IPS-20b (cell line): ENCODE measurements at regions not wholly inside any gene's neighbourhood (a gene's known extent, or its start where the extent isn't known, plus 50 kb on each side); places are given as distances from the start of the nearest gene placed in this dataset.

Experiments
- H3K27ac ChIP-seq: one replicate; pipeline ENCODE4 v1.5.1; 2013; ENCODE audit warnings: low read length
- H3K27me3 ChIP-seq: 2 replicates; pipeline ENCODE4 v1.6.1; 2013; ENCODE audit warnings: mild to moderate bottlenecking, low read length, inconsistent platforms; ENCODE audit not compliant: insufficient read depth
- H3K36me3 ChIP-seq: 2 replicates; pipeline ENCODE4 v1.6.1; 2013; ENCODE audit warnings: low read depth, mild to moderate bottlenecking, inconsistent platforms, low read length, moderate library complexity; ENCODE audit not compliant: insufficient read depth
- H3K4me1 ChIP-seq: 2 replicates; pipeline ENCODE4 v1.6.1; 2013; ENCODE audit warnings: mild to moderate bottlenecking, control low read depth, inconsistent platforms, low read length, moderate library complexity; ENCODE audit not compliant: insufficient read depth
- H3K4me3 ChIP-seq: 2 replicates; pipeline ENCODE4 v1.5.1; 2013; ENCODE audit warnings: mild to moderate bottlenecking, low read length, inconsistent platforms
- H3K9ac ChIP-seq: 2 replicates; pipeline ENCODE4 v1.6.1; 2013; ENCODE audit warnings: low read depth, mild to moderate bottlenecking, inconsistent platforms, low read length, moderate library complexity
- H3K9me3 ChIP-seq: 2 replicates; pipeline ENCODE4 v1.6.1; 2013; ENCODE audit warnings: mild to moderate bottlenecking, low read depth, low read length, inconsistent platforms; ENCODE audit not compliant: insufficient read depth

DNA sequence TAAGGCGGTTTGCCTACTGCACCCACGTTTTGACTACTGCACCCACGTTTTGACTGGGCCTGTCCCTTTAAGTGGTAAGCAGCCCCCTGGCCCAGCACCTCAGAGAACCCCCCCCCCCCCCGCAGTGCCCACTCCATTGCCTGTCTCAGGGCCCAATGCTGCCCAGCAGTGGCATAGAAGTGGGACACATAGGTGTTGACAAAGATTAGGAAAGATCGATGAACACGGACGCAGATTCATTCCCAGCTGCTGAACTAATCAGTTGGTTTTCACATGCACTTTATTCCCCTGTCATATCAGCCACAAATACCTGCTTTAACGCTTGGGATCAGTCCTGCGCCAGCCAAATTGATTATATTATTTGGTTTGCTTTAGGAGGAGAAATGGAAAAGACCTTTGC lies 268.8 kb upstream of the SKOR2 start:
- Histone ChIP-seq H3K4me3 (no peak overlapping the region), H3K36me3 (no peaks in the 10 kb centered on the region), H3K4me1 (no peaks in the 10 kb centered on the region), H3K27me3 (no peaks in the 10 kb centered on the region), H3K27ac (no peak overlapping the region), H3K9ac (no peak overlapping the region), H3K9me3 (no peaks in the 10 kb centered on the region)

GRCh38 chr18:47519706-47520105 lies 268.2 kb upstream of the SKOR2 start:
- no peaks in the 10 kb centered on the region for H3K9me3 ChIP-seq
- H3K36me3 ChIP-seq: no peaks in the 10 kb centered on the region

GRCh38 chr18:47519277-47519676 lies 267.8 kb upstream of the SKOR2 start:
- H3K4me3 ChIP-seq: no peak overlapping the region
- no peaks in the 10 kb centered on the region for H3K4me1 ChIP-seq
- H3K27ac ChIP-seq: no peak overlapping the region
- H3K9ac ChIP-seq: no peak overlapping the region
- no peaks in the 10 kb centered on the region for H3K27me3 ChIP-seq
- H3K9me3 ChIP-seq: no peaks in the 10 kb centered on the region
- H3K36me3 ChIP-seq: no peaks in the 10 kb centered on the region

More at GRCh38 chr18:47519706-47520105, 268.2 kb upstream of the SKOR2 start:
- H3K4me3 ChIP-seq: no peak overlapping the region
- no peak overlapping the region for H3K9ac ChIP-seq
- no peaks in the 10 kb centered on the region for H3K4me1 ChIP-seq
- H3K27ac ChIP-seq: no peak overlapping the region
- H3K27me3 ChIP-seq: no peaks in the 10 kb centered on the region

DNA sequence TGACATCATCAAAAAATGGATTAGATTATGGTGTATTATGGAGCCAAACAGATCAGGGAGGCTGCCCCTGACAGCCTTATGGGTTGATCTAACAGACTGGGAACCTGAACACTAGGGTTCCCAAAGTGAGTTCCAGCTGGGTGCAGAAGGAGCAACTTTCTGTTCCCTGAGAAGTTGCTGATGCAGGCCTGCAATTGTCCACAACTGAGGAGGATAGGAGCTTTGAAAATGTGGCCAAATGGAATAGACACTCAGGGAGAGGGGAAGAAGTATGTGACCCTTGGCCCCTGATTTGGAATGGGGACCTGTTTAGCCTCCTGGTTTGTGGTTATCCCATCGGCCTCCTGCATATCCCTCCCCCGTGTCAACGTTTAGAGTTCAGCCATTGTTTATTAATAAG lies 262.2 kb upstream of the SKOR2 start:
- Histone ChIP-seq H3K4me3 (no peak overlapping the region), H3K4me1 (peaks cover 3% of the 10 kb centered on the region; the same call in 1 of the 2 replicates), H3K27ac (no peak overlapping the region), H3K27me3 (no peaks in the 10 kb centered on the region), H3K9me3 (no peaks in the 10 kb centered on the region), H3K36me3 (no peaks in the 10 kb centered on the region), H3K9ac (no peak overlapping the region)

DNA sequence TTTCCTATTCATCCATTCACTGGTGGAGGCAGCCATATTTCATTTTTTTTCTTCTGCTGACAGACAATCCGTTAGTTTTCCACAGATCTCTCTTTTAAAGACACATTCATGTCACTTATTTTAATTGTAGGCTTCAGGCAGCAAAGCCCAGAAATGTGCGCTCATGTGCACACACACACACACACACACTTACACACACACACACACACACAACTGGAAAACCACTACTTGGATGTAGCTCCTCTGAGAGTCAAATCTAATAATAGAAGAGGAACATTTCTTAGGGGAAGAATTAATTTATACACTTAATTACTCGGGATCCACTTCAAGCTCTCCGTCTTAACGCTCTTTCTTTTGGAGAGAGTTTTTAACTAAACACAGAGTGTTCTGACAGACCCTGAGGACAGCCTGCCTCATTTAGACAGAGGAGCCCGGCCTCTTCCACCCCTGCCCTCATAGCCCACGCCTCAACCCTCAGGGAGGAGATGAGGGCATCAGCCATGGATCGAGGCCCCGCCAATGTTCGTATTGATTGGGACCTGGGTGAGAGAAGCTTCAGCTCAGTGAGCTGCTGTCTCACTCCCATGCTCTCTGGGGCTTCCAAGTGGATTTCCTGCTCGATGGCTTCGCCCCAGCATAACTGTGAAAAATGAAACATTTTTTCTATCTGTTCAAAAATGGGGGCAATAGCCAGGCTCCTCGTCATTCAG lies 261.4 kb upstream of the SKOR2 start:
- H3K36me3 ChIP-seq: no peaks in the 10 kb centered on the region
- H3K4me3 ChIP-seq: no peak overlapping the region
- H3K27ac ChIP-seq: no peak overlapping the region
- H3K27me3 ChIP-seq: no peaks in the 10 kb centered on the region
- H3K9me3 ChIP-seq: no peaks in the 10 kb centered on the region
- H3K4me1 ChIP-seq: peaks cover 3% of the 10 kb centered on the region; the same call in 1 of the 2 replicates
- no peak overlapping the region for H3K9ac ChIP-seq

- H3K9me3 ChIP-seq: no peaks in the 10 kb centered on the region
- no peaks in the 10 kb centered on the region for H3K36me3 ChIP-seq
- peaks cover 3% of the 10 kb centered on the region; the same call in 1 of the 2 replicates for H3K4me1 ChIP-seq
- no peak overlapping the region for H3K27ac ChIP-seq
- H3K4me3 ChIP-seq: no peak overlapping the region
- H3K9ac ChIP-seq: no peak overlapping the region
- H3K27me3 ChIP-seq: no peaks in the 10 kb centered on the region
Observed at GRCh38 chr18:47512056-47512455, 260.6 kb upstream of the SKOR2 start.

- Histone ChIP-seq H3K4me3 (no peak overlapping the region), H3K4me1 (peaks cover 3% of the 10 kb centered on the region; the same call in 1 of the 2 replicates), H3K9ac (no peak overlapping the region), H3K27me3 (no peaks in the 10 kb centered on the region), H3K9me3 (no peaks in the 10 kb centered on the region), H3K36me3 (no peaks in the 10 kb centered on the region), H3K27ac (no peak overlapping the region)
Observed at GRCh38 chr18:47510831-47511230, 259.4 kb upstream of the SKOR2 start.

- no peak overlapping the region for H3K9ac ChIP-seq
- no peak overlapping the region for H3K4me3 ChIP-seq
- H3K27me3 ChIP-seq: no peaks in the 10 kb centered on the region
- H3K27ac ChIP-seq: no peak overlapping the region
- no peaks in the 10 kb centered on the region for H3K9me3 ChIP-seq
- H3K4me1 ChIP-seq: peaks cover 3% of the 10 kb centered on the region; the same call in 1 of the 2 replicates
- no peaks in the 10 kb centered on the region for H3K36me3 ChIP-seq
Observed at GRCh38 chr18:47507651-47508050, 256.2 kb upstream of the SKOR2 start.

DNA sequence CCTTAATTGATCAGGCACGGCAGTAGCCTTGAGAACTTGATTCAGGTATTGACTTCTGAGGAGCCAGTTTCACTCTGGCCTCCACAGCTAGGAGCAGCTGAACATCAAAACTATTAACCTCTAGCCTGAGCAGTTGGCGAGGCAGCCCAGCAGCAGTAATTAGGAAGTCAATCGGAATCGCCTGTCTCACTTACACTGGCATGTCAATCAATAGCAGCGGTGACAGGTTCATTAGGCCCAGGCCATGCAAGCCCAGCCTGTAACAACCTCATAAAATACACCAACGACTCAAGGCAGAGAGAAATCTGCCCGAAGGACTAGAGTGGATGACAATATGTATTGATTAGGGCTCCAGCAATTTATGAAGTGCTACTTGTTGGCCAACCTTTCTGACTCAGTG lies 255.4 kb upstream of the SKOR2 start:
- peaks cover 3% of the 10 kb centered on the region; the same call in 1 of the 2 replicates for H3K4me1 ChIP-seq

GRCh38 chr18:47501946-47502345 lies 250.5 kb upstream of the SKOR2 start:
- no peaks in the 10 kb centered on the region for H3K36me3 ChIP-seq
- no peak overlapping the region for H3K27ac ChIP-seq
- no peak overlapping the region for H3K4me3 ChIP-seq
- H3K27me3 ChIP-seq: no peaks in the 10 kb centered on the region; the same call in 1 of the 2 replicates
- H3K9ac ChIP-seq: no peak overlapping the region
- no peaks in the 10 kb centered on the region for H3K9me3 ChIP-seq
- no peaks in the 10 kb centered on the region for H3K4me1 ChIP-seq

More for the DNA sequence above, 255.4 kb upstream of the SKOR2 start:
- H3K27me3 ChIP-seq: no peaks in the 10 kb centered on the region
- H3K4me3 ChIP-seq: no peak overlapping the region
- no peaks in the 10 kb centered on the region for H3K9me3 ChIP-seq
- H3K36me3 ChIP-seq: no peaks in the 10 kb centered on the region
- H3K27ac ChIP-seq: no peak overlapping the region
- H3K9ac ChIP-seq: no peak overlapping the region

DNA sequence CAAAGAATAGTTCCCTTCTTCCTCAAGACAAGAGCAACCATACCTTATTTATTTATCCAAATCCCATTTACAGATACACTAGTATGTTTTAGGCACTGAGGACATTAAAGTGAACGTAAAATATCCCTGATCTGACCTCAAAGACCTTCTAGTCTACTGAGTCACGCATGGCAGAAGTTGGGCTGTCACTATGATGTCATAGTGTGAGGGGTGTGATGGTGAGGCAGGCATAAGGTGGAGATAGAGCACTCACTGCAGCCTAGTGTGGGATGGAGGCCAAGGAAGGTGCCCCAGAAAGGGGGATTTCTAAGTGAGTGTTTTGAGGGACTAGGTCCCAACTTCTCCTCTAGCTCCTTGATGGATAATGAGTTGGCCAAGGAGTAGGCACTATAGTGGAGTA lies 249.5 kb upstream of the SKOR2 start:
- Histone ChIP-seq H3K9me3 (no peaks in the 10 kb centered on the region), H3K27me3 (no peaks in the 10 kb centered on the region; the same call in 1 of the 2 replicates), H3K4me3 (no peak overlapping the region), H3K4me1 (no peaks in the 10 kb centered on the region), H3K9ac (no peak overlapping the region), H3K27ac (no peak overlapping the region), H3K36me3 (no peaks in the 10 kb centered on the region)

- H3K27me3 ChIP-seq: no peaks in the 10 kb centered on the region; the same call in 1 of the 2 replicates
- H3K36me3 ChIP-seq: no peaks in the 10 kb centered on the region
- no peaks in the 10 kb centered on the region for H3K9me3 ChIP-seq
- no peak overlapping the region for H3K27ac ChIP-seq
- no peaks in the 10 kb centered on the region for H3K4me1 ChIP-seq
- no peak overlapping the region for H3K4me3 ChIP-seq
- H3K9ac ChIP-seq: no peak overlapping the region
Observed at GRCh38 chr18:47492691-47493090, 241.2 kb upstream of the SKOR2 start.
